Caki2 (cell line): ENCODE measurements at regions not wholly inside any gene's neighbourhood (a gene's known extent, or its start where the extent isn't known, plus 50 kb on each side); places are given as distances from the start of the nearest gene placed in this dataset.
A peak's percentile ranks its signal among the peaks of the same experiment; 100 is the strongest.

Experiments used
- DNase-seq: peaks from one replicate; pipeline ENCODE4 v3.0.0-alpha.2; 2015; ENCODE audit warnings: low read depth
- in situ Hi-C: cut with HindIII; loops from 2 replicates; pipeline ENCODE4 v1.10.0; 2016; ENCODE audit warnings: low sequenced_read_pairs, low pct_unique_long_range_greater_than_20kb, mixed read lengths

GRCh38 chr11:37533830-37534229 lies 935.8 kb upstream of the RAG2 start:
- no peak for DNase-seq

GRCh38 chr11:37533087-37533486 lies 935.1 kb upstream of the RAG2 start:
- DNase-seq, result no peak
- in situ Hi-C loops, result no loop called here

More at GRCh38 chr11:37533830-37534229, 935.8 kb upstream of the RAG2 start:
- in situ Hi-C loops, result no loop called here

GRCh38 chr11:37532271-37532670 lies 934.2 kb upstream of the RAG2 start:
- DNase-seq, result no peak
- in situ Hi-C loops, result no loop called here

GRCh38 chr11:37527545-37527944 lies 929.5 kb upstream of the RAG2 start:
- in situ Hi-C loops, result no loop called here
- no peak for DNase-seq

DNA sequence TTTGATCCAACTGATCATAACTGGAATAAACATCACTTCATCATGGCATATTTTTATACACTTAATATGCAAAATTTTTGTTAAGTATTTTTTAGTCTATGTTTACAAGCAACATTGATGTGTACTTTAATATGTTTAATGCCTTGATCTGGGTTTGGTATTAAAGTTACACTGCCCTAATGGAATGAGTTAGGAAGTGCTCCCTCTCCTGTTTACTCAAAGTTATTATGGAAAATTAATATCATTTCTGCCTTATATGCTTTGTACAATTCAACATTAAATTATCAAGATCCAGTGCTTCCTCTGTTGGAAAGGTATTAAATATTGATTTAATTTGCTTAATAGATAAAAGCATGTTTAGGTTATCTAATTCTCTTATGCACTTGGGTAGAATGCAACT lies 927.3 kb upstream of the RAG2 start:
- no peak for DNase-seq
- in situ Hi-C loops, result no loop called here

DNA sequence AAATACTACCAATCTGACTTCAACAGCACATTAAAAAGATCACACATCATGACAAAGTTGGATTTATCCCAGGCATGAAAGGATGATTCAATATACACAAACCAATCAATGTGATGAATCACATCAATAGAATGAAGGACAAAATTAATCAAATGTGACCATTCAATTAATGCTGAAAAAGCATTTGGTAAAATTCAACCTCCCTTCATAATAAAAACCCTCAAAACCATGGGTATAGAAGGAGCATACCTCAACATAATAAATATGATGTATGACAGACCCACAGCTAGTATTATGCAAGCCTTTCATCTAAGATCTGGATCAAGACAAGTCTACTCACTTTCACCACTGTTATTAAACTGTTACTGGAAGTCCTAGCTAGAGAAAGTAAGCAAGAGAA lies 921.7 kb upstream of the RAG2 start:
- DNase-seq, result no peak
- in situ Hi-C loops, result no loop called here

DNA sequence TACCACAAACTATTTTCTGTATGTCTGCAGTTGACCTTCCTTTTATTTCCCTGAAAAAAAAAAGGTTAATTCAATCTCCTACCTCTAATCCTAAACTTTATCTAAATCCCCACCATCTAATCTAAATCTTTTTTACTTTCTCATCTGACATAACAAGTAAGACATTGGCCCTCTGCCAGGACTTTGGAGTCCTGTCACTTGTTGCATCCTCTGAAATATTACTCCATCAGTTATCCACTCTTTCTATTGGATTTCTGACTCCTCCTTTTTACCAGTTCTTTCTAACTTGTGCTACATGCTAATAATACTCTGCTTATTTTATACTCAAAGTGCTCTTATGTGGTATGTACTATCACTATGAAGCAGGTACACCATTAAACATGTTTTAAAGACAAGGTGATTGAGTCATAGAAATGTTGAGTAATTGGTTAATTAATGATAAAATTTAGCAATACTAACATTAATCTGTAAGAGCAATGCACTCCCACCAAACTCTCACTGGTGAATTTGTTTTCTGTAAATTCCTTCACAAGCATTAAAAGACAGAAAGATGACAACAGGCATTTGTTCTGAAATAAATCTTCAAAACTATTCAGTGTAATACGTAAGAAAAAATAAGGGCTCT lies 914.2 kb upstream of the RAG2 start:
- in situ Hi-C loops, result no loop called here

DNA sequence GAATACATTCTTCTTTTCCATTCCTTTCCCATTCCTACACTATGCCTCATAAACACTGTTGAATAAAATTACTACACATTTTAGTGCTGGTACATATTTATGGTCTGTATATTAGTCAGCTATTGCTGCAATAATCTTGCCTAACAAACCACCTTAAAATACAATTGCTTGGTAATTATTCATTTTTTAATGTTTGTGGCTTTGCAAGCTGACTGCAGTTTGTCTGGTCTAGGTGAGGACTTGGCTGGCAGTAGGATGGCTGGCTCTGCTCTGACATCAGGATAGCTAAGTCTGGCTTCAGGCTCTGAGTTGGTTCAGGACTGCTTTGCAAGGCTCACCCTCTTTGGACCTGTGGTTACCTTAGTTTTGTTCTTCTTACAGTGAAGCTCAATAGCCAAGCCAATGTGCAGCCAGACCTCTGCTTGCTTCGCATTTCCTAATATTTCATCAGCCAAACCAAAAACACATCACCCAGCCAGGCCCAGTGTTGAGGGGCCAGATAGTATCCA lies 913.4 kb upstream of the RAG2 start:
- no peak for DNase-seq
- in situ Hi-C loops, result no loop called here

More for the DNA sequence above, 914.2 kb upstream of the RAG2 start:
- no peak for DNase-seq

GRCh38 chr11:37509506-37509905 lies 911.5 kb upstream of the RAG2 start:
- in situ Hi-C loops, result no loop called here
- DNase-seq, result no peak

- no peak for DNase-seq
- in situ Hi-C loops, result no loop called here
Observed at GRCh38 chr11:37506531-37506930, 908.5 kb upstream of the RAG2 start.

- in situ Hi-C loops, result no loop called here
Observed at GRCh38 chr11:37505406-37505805, 907.4 kb upstream of the RAG2 start.

DNA sequence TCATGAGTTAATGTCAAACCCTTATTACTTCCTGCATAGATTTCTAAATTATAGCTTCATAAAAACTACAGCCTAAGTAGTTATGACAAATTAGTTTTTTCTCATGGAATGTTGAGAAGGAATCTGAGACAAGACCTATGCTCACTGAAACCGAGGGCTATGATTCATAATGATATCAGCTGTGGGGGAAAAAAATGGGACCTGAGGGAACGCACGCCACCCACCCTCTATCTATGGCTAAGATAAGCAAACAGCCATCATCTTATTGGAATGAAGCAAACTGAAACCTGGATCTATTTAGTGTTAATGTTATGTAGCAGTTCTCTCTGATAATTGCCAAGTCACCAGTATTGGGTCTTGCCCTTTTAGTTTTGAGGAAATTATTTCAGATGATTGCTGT lies 906.9 kb upstream of the RAG2 start:
- in situ Hi-C loops, result no loop called here
- peak; percentile 67 for DNase-seq

More at GRCh38 chr11:37505406-37505805, 907.4 kb upstream of the RAG2 start:
- DNase-seq, result no peak

GRCh38 chr11:37504060-37504611 lies 906.1 kb upstream of the RAG2 start:
- DNase-seq, result peak; percentile 86
- in situ Hi-C loops, result no loop called here

- peak; percentile 46 for DNase-seq
- in situ Hi-C loops, result no loop called here
Observed at GRCh38 chr11:37503411-37504059, 905.5 kb upstream of the RAG2 start.

DNA sequence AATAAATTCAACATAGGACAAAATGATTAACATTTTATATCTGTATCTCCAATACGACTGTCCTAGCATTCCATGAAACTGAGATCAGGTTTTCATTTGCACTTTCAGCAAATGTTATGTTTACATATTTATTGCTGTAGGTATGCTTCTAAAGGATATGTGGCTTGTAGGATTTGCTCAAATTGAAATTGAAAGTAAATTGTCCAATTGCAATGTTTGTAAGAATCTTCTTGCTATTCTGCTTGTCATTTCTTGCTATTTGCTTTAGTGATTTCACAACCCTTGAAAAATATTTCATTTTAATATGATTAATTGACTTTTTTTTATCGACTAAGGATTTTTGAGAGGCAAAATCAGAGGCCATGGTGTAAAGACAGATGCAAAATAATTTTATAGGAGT lies 904.2 kb upstream of the RAG2 start:
- in situ Hi-C loops, result no loop called here
- no peak for DNase-seq

GRCh38 chr11:37500425-37500824 lies 902.4 kb upstream of the RAG2 start:
- DNase-seq, result peak; percentile 48

GRCh38 chr11:37497326-37497725 lies 899.3 kb upstream of the RAG2 start:
- no peak for DNase-seq
- in situ Hi-C loops, result no loop called here

More at GRCh38 chr11:37500425-37500824, 902.4 kb upstream of the RAG2 start:
- in situ Hi-C loops, result no loop called here

DNA sequence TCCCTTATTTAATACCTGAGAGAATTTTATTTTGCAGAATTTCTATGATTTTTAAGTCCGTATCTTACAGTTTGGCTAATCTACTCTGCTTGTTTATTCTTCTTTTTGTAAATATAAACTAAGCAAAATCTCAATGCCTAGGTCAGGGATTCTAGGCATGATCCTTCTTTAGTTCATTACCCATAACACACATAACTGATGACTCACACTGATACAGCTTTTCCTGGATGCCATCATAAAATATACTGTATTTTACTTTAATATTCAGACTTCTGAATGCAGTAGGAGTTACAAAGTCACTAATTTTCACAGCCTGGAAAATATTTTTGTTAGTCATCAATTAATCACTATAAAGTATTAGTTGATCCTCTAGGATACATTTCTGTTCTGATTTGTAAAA lies 898.2 kb upstream of the RAG2 start:
- in situ Hi-C loops, result no loop called here
- DNase-seq, result no peak

DNA sequence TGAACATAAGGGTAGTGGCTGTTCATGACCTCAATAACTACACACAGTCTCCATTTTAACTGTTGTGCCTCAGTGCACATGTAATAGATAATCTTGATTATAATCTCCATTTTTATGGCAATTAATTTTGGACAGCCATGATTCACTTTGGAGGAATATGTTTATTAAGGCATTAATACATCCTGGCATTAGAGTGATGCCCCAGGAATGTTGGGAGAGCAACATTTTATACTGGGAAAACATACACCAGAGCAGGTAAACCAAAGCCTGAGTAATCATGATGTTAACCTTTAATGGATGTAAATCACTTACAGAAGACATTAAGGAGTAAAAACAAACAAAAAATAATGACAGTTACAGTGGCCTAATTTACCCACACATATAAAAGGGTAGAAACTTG lies 886.3 kb upstream of the RAG2 start:
- in situ Hi-C loops, result no loop called here
- DNase-seq, result peak; percentile 43

DNA sequence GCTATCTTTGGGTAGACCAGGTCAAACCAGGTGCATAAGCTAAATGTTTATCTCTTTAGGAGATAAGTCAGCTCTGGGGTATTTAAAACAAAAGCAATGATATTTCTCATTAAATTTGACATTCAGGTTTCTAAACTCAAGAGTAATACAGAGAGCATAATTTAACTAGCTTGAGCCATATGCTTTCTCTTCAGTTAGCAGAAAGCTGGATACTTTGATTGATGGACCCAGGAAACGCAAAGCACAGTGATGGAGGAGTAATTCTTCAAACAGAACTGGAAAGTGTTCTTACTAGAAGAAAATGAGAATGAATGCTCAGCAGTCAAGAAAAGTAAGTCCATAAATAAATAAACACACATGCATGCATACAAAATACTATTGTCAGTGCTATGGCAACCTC lies 885.7 kb upstream of the RAG2 start:
- DNase-seq, result peak; percentile 27
- in situ Hi-C loops, result no loop called here
